GM10266 (cell line): ENCODE measurements at regions not wholly inside any gene's neighbourhood (a gene's known extent, or its start where the extent isn't known, plus 50 kb on each side); places are given as distances from the start of the nearest gene placed in this dataset.

Experiments used
- DNase-seq: peaks from one replicate; pipeline ENCODE4 v3.0.0; 2012; ENCODE audit errors: extremely low spot score
- CTCF ChIP-seq: IDR thresholded peaks from 2 replicates; pipeline ENCODE4 v1.5.1; 2012; ENCODE audit warnings: mild to moderate bottlenecking, low read depth; ENCODE audit not compliant: control insufficient read depth, insufficient read depth; ENCODE audit errors: missing control alignments

GRCh38 chr2:144248350-144249034, 271.4 kb downstream of the ZEB2 start:
- no peak for TF ChIP-seq CTCF
- DNase-seq, result no peak

- TF ChIP-seq CTCF, result no peak
These were observed 275.0 kb downstream of the ZEB2 start for GRCh38 chr2:144244938-144245337.

GRCh38 chr2:144242311-144242710, 277.6 kb downstream of the ZEB2 start:
- no peak for TF ChIP-seq CTCF
- no peak for DNase-seq

More at GRCh38 chr2:144244938-144245337, 275.0 kb downstream of the ZEB2 start:
- no peak for DNase-seq

- TF ChIP-seq CTCF, result no peak
- DNase-seq, result no peak
These were observed 278.1 kb downstream of the ZEB2 start for GRCh38 chr2:144241801-144242200.

- DNase-seq, result peak; percentile 14
These were observed 279.1 kb downstream of the ZEB2 start for GRCh38 chr2:144240656-144241339.

GRCh38 chr2:144239726-144240125, 280.2 kb downstream of the ZEB2 start:
- DNase-seq, result no peak
- TF ChIP-seq CTCF, result no peak

More at GRCh38 chr2:144240656-144241339, 279.1 kb downstream of the ZEB2 start:
- TF ChIP-seq CTCF, result no peak

- no peak for TF ChIP-seq CTCF
- DNase-seq, result no peak
These were observed 280.6 kb downstream of the ZEB2 start for GRCh38 chr2:144239306-144239705.
